NCI-H187 (cell line): ENCODE measurements at regions not wholly inside any gene's neighbourhood (a gene's known extent, or its start where the extent isn't known, plus 50 kb on each side); places are given as distances from the start of the nearest gene placed in this dataset.

Experiments used
- DNase-seq, 2 experiments: peaks; one replicate each; lab custom pipeline; 2025; lab: John Stamatoyannopoulos, UW

DNA sequence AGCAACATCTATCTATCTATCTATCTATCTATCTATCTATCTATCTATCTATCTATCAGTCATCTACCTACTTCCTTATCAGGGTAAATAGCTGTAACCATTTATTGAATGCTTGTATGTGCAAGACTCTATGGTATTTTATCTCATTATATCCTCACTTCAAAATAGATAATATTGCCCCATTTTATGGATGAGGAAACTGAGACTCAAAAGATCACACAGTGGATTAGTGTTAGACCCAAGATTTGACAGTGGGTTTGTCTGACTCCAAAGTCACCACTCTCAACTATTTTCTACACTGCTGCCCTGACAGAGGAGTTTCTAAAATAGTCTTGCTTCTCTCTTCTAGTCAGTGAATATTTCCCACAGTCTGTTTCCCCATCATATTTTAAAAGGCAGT lies 94.3 kb upstream of the NR3C1 start:
- DNase-seq, result no peak

DNA sequence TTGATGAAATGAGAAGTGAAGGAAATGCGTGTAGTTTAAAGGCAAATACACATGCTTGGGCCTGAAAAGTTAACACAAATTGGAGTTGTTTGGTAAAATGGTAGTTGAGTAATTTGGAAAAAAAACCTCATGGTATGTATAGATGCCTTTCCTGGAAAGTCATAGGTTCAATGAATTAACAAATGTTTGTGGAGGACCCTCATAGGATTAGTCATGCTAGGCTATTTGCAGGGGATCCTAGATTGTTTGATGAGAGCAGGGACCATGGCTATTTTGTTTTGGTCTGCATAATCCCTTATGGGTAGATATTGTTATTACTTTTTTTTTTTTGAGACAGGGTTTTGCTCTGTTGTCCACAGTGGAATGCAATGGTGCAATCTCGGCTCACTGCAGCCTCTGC lies 93.5 kb upstream of the NR3C1 start:
- DNase-seq, result no peak

DNA sequence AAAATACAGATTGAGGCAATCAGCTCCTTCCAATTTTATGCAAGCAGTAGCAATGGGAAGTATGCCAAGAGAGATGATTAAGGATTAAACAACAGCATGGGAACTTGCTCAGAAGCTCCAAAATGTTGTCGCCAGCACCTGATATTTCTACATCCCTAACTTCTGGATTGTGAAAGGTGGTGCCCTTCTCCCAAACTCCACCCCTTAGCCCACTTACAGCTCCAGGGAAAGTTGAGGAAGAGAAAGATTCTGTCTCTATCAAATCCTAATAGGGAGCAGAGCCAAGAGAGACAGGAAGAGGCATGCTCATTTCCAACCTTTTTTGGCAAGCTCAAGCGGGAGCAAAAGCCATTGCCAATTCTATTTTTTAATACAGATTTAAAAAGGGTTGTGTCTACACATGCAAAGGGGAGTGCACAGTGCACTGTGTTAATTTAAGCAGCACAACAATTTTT lies 92.4 kb upstream of the NR3C1 start:
- DNase-seq, result no peak

DNA sequence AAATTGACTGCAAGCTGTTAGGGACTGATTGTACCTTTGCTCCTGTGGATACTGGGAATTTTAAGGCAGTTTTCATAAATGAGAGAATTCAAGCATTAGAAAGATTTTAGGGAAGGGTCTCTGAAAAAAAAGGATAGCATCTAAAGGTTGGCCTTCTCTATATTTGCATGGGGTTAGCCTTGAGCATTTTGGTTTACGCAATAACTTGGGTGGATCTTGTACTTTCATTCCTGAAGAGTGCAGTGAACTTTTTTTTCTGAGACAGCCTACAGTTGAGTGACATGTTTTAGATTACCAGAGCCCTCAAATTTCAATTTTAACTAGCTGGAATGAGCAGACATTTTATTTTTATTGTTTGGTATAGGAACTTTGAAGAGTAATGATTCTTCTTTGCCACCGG lies 91.6 kb upstream of the NR3C1 start:
- DNase-seq, result no peak

DNA sequence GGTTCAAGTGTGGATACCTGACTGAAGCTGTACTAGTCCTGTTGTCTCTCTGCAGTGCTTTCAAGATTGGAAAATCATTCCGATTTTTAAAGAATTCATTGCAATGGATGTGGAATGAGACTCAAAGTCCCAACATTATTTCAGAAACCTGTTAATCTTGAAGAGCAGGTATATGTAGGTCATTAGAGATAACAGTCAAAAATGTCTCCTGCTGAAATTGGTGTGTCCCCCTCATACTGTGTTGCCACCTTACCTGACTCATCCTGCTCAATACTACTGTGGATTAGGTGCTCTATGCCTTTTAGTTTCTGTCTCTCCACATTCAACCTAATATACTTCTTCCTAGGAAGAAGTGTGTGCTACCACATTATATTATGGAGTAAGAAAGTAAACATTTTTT lies 91.1 kb upstream of the NR3C1 start:
- DNase-seq, result no peak

DNA sequence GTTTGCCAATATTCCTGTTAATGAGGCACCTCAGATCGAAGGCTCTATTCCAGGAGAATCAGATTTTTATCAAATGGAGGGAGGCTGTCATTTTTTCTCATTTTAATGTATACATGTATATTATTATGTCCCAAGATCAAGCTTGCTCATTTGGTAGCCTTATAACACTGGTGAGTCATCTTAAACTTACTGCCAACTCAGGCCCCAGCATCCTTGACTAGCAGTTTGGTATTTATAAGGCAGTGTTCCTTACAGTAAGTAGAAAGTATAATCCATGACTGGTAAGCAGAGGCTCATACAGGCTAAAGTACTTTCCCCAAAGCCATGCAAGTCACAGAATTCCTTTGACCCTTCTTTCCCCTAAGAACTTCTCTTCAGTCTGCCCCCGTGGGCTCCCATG lies 90.7 kb upstream of the NR3C1 start:
- no peak for DNase-seq

DNA sequence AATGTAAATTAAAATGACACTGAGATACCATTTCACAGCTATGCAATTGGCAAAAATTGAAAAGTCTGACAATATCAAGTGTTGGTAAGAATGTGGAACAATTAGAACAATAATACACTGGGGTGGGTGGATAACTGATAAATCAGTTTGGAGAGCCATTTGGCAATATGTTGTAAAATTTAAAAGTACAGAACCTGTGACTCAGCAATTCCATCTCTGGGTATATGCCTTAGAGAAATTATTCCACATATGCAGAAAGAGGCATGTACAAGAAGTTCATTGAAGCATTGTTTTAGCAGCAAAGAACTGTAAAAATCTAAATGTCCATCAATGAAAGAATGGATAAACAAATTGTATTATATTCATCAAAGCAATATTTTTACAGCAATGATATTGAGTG lies 89.3 kb upstream of the NR3C1 start:
- no peak for DNase-seq

DNA sequence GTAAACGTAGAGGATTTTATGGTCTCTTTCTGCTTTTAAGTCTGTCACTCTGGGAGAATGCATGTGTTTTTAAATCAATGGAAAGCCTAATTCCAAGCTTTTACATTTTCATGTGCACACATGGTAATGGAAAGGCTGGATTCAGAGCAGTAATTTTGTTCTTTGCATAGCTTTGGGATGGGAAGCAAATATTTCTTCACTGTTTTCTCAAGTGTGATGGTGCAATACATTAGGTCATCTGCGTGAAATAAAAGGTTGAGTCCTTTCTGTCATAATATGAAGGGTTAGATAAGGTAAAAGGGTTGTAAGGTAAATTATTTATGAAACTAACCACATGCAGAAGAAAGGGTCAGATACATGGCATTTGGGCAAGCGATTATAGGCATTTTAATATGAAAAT lies 88.2 kb upstream of the NR3C1 start:
- no peak for DNase-seq

DNA sequence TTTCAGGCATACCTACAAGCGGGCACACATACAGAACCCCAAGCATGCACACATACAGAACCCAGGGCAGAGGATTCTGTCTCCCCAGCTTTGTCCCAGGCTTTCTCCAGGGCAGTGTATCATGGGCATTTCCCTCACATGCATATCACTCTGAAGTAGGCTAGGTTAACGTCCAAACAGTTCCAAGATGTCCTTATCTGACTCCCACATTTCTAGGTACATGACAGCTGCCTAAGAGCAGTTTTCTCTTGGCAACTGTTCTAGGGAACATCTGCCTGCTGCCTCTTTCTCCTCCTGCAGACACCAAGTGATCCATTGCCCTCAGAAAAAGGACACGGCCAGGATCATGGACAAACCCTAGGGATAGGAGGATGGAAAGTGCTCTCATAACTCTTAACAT lies 84.9 kb upstream of the NR3C1 start:
- DNase-seq, result no peak

DNA sequence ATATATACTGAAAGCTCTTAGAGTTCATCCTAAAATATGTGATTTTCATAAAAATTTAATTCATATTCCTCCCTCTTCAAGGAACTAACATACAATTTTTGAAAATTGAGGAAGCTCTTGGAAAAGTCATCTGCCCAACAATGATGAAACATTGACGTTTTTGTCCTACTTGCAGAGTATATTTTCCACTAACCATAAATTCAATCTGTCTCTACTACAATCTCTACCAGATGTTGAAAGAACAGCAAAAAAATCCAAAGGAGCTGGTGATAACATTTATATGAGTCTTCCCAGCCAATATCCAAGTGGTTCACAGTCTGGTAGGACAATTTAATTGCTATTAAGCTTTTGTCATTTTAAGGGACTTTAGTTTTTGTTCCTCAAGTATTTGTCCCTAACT lies 81.1 kb upstream of the NR3C1 start:
- DNase-seq, result no peak

DNA sequence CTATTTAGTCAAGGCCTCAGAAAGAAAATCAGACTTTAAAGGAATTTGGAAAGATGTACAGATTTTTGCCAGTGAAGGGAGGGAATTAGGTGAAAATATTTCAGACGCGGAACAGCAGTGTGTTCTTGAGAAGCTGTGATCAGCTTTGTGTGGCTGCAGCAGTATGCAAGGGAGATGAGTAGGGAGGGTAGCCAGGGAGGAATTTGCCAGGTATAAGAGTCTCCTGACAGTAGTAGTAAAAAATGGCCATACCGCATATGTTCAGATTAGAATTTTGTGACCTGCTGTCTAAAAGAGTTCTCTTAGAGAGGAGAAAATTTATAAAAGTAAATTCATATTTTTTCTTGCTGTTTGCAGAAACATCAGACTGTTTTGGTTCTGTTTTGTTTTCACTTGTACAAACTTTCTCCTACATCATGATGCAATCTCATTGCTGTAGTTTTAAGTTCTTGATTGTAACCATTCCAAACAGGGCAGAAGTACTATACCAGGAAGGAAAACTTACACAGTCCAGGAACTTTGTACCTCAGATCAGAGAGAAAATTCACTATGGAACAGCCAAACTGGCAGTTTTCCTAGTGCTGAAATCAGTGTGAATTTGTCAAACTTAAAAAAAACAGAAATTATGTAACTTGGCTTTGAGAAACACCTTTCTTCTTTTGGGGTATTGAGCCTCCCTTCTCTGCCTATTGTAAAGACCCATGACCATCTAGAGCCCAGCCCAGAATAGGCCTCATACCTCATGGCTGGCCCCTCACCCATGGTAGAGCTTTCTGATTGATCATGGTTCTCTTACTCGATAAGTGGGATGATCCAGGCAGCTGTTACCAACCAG lies 78.4 kb upstream of the NR3C1 start:
- DNase-seq, result no peak

DNA sequence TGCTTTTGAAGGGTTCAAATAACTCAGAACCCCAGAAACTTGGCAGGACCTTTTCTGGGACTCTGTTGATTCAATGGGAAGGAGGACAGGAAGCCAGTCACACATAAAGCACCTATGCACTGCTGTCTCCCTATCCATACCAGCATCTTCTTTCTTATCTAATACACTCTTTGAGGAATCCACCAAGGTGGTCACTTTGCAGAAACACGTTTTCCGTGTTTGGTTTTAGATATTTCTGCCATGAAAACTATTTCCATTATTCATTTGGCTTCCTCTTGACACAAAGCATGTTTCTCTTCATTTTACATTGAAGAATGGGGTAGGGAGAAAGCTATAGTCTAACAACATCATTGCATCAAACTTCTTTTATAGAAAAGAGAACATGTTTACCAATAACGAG lies 76.5 kb upstream of the NR3C1 start:
- no peak for DNase-seq

DNA sequence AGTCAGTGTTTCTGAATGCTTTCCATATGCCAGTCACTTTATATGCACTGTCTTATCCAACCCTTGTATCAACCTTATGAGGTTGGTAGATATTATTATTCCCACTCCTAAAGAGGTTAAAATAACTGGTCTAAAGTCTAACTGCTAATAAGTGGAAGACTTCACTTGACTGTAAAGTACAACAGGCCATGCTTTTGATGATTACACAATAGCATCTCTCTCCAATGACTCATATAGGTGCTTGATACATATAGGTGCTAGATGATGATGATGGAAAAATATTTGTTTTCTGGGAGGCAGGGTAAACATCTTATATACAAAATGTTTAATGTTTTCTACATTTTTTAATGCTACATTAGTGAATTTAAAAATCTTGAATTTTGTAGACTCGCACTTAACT lies 75.9 kb upstream of the NR3C1 start:
- DNase-seq, result no peak

DNA sequence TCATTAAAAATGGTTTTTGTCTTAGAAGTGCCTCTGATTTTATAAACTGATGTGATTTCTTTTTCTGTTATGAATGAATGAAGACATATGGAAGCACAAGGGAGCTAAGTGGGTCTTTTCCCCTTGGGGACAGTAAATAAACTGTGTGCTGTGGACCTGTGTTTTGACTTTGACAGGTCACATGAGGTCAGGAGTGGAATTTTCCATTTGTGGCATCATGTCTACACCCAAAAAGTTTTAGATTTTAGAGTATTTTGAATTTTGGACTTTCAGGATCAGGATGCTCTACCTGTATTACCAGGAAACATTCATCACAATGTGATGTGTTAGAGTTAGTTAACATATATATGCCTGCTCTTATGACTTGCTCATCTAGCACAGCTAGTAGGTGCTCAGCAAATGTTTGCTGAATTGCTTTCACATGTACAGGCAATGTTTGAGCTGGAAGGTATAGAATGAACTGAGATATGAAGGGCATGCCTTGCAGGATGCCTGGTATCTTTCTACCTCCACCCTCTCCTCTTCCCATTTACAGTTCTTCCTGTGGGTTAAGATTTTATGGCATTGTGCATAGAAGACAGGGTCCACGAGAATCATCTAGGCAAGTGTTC lies 73.2 kb upstream of the NR3C1 start:
- DNase-seq, result no peak

DNA sequence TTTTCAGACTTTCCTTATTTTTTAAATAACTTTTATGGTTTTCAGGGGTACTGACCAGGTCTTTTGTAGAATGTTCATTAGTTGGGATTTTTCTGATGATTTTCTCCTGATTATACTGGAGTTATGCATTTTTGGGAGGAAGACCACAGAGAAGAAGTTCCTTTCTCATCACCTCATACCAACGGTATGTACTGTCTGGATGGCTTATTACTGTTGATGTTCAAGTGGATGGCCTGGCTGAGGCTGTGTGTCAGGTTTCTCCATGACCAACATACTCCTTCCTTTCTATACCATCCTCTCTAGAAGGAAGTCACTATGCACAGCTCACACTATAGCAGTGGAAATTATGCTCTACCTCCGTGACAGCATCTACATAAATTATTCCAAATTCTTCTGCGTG lies 71.1 kb upstream of the NR3C1 start:
- DNase-seq, result no peak

DNA sequence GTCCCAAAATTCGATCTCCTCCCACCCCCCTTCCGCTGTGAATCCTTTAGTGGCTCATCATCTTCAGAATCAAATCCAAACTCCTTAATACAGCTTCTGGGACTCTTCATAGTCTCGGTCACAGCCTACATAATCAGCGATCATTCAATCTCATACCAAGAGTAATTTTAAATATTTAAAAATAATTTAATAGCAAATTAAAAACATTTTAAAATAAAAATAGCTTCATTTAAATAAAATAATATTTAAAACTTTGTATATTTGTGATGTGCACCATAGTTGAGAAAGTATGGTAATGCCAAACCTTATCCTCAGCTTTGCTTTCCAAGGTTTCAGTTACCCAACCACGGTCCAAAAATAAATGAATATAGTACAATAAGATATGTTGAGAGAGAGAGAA lies 70.0 kb upstream of the NR3C1 start:
- no peak for DNase-seq

DNA sequence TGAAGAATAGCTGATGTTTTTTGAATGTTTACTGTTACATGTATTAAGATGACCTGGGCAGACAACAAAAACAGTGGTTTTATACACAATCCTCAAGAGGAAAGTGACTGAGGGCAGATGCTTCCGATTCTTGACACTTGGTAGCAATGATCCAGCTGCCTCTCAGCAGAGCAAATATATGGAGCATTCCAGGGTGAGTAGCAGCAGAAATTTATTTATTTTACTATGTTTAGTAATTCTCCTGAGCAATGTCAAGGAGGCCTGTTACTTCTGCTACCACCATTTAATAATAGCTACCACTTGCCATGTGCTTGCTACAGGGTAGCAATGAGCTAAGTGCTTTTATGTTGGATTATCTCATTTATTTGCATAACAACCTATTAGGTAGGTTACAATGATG lies 69.1 kb upstream of the NR3C1 start:
- no peak for DNase-seq

DNA sequence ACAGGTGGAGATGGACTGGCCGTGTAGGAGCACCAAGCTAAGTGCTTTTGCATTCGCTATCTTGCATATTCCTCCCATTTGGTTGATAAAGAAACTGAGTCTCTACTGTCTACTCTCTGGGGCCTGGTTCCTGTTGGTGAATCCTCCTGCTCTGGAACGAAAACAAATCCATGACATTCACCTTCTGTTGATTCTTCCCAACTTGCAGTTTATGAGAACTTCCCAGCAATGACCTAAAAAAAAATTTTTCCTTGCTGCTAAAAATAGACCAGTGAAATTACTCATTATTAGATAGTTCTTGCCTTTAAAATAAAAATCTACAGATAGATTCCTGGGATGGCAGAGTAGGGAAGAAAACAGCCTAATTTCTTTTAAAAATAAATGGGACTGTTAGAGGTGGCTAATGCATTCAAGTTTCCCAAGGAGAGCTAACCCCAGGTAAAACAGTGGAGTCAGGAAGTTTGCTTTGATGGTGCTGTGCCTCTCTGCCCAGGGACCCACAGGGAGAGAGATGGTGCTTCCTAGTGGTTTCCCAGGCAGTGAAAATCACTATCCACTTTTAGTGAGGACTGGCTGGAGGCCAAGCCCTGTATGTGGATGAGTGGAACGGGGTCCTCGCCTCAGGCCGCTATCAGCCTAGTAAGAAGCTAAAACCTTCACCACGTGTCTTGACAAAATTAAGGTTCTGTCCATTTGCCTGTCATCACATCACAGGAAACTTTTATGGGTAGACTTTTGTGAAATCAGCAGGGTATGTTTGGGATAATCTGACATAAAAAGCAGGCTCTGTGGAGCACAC lies 68.4 kb upstream of the NR3C1 start:
- no peak for DNase-seq

DNA sequence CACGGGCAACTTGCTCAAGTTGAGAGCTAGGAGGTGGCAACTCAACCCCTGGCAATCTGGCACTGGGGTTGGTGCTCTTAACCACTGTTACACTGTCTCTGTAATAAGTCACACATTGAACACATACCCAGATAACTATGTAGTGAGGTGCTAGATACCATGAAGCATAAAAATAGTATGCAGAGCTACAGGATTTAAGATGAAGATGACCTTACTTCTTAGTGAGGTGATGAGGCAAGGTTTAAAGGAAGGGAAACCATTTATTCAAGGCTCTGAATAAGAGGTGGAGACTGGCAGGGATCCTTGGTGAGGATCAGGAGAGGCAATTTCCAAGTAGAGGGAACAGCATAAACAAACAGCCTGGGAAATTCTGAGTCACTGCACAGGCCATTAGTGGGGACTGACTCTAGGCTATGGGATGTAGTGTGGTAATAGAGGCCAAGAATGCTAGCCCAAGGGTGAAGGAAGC lies 67.6 kb upstream of the NR3C1 start:
- no peak for DNase-seq

DNA sequence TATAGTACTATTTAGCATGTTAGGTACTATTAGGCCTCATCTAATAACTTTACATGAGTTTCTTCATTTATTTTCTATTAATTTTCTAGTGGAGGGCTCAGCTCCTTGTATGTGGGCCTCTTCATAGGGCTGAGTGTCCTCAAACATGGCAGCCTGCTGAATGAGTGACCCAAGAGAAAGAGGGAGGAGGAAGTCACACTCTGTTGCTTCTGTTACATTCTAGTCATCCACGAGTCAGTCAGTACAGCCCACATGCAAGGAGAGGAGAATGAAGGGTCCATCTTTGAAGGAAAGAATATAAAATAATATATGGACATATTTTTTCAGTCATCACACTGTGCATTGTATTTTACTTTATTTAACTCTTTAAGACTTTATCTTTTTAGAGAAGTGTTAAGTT lies 66.6 kb upstream of the NR3C1 start:
- no peak for DNase-seq

DNA sequence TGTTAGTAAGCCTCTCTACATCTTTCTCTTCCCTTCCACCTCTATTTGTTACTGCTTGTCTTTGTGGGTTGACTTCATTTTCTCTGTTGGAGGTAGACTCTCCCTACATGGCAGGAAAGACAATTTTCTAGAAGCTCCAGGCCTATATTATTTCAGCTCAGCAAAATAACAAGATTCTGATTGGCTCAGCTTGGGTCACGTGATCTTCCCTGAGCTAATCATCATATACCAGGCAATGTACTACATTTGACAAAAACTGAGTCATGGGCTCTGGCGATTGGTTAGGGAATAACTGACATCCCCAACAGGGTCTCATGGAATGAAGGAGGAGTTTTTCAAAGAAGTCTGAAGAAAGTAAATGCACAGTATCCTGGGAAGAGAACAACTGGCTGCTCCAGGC lies 65.6 kb upstream of the NR3C1 start:
- DNase-seq, result no peak

DNA sequence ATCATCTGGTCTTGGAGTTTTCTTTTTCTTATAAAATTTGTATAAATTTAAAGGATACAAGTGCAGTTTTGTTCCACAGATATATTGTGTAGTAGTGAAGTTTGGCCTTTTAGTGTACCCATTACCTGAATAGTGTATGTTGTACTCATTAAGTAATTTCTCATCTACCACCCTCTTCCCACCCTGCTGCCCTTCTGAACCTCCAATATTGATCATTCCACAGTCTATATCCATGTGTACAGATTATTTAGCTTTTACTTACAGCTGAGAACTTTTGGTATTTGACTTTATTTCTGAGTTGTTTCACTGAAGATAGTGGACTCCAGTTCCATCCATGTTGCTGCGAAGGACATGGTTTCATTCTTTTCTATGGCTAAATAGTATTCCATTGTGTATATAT lies 63.1 kb upstream of the NR3C1 start:
- no peak for DNase-seq
